NT2/D1 (cell line): ENCODE measurements at regions not wholly inside any gene's neighbourhood (a gene's known extent, or its start where the extent isn't known, plus 50 kb on each side); places are given as distances from the start of the nearest gene placed in this dataset.

Experiments used
- DNase-seq: peaks from one replicate; pipeline ENCODE4 v3.0.0-alpha.2; 2011; ENCODE audit warnings: low read depth, low spot score
- H3K27me3 ChIP-seq: 2 replicates; pipeline ENCODE4 v1.6.0; 2011; ENCODE audit warnings: mild to moderate bottlenecking; ENCODE audit not compliant: insufficient read length, insufficient read depth
- H3K36me3 ChIP-seq: 2 replicates; pipeline ENCODE4 v1.6.1; 2011; ENCODE audit warnings: mild to moderate bottlenecking, low read length, mixed read lengths; ENCODE audit not compliant: insufficient read depth, insufficient read length
- H3K4me1 ChIP-seq: 2 replicates; pipeline ENCODE4 v1.5.1; 2011; ENCODE audit not compliant: insufficient read depth, insufficient read length
- H3K4me3 ChIP-seq: 2 replicates; pipeline ENCODE4 v1.5.1; 2011; ENCODE audit warnings: low read depth; ENCODE audit not compliant: insufficient read length
- H3K9ac ChIP-seq: 2 replicates; pipeline ENCODE4 v1.6.0; 2011; ENCODE audit warnings: low read depth; ENCODE audit not compliant: insufficient read length
- H3K9me3 ChIP-seq: 2 replicates; pipeline ENCODE4 v1.5.1; 2011; ENCODE audit warnings: mild to moderate bottlenecking, low read length; ENCODE audit not compliant: insufficient read depth
- SUZ12 ChIP-seq: IDR thresholded peaks from 2 replicates; pipeline ENCODE4 v1.6.1; 2011; ENCODE audit not compliant: insufficient read length, insufficient read depth; ENCODE audit errors: extremely low read depth
- YY1 ChIP-seq: IDR thresholded peaks from 2 replicates; pipeline ENCODE4 v1.6.1; 2011; ENCODE audit not compliant: insufficient read length, insufficient read depth
- ZNF274 ChIP-seq: IDR thresholded peaks from 2 replicates; pipeline ENCODE4 v1.6.1; 2011; ENCODE audit warnings: mild to moderate bottlenecking, low read depth, low read length

DNA sequence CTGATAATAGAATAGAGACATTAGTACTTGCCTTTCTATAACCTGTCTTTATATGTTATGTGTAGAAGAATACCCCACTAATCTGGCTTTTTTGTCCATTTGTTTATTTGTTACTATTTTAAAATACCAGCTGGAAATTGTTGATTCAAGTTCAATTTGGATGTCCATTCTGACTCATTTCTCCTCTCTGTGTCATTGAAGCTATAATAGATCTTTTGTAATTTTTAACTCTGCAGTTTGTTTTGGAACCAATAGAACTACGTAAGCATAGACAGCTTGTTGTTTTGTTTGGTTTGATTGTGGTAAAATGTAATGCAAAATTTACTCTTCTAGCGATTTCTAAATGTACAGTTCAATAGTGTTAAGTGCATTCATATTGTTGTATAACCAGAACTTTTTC, 390.4 kb downstream of the ZIC1 start:
- no peaks in the 10 kb centered on the region for H3K36me3 ChIP-seq
- H3K4me1 ChIP-seq, result no peaks in the 10 kb centered on the region
- DNase-seq, result no peak
- no peak overlapping the region for H3K9ac ChIP-seq
- TF ChIP-seq SUZ12, result no peak
- no peak for TF ChIP-seq ZNF274
- no peak for TF ChIP-seq YY1
- no peaks in the 10 kb centered on the region for H3K27me3 ChIP-seq
- no peak overlapping the region for H3K4me3 ChIP-seq
- no peaks in the 10 kb centered on the region for H3K9me3 ChIP-seq

- Histone ChIP-seq H3K4me3 (no peak overlapping the region), H3K9me3 (no peaks in the 10 kb centered on the region), H3K36me3 (no peaks in the 10 kb centered on the region), H3K27me3 (no peaks in the 10 kb centered on the region), H3K9ac (no peak overlapping the region), H3K4me1 (no peaks in the 10 kb centered on the region)
- DNase-seq, result no peak
- TF ChIP-seq SUZ12, result no peak
- TF ChIP-seq ZNF274, result no peak
- no peak for TF ChIP-seq YY1
Observed at GRCh38 chr3:147807776-147808175, 398.6 kb downstream of the ZIC1 start.

- TF ChIP-seq SUZ12, result no peak
- no peak for TF ChIP-seq ZNF274
- no peak for TF ChIP-seq YY1
- Histone ChIP-seq H3K27me3 (no peaks in the 10 kb centered on the region), H3K9me3 (no peaks in the 10 kb centered on the region), H3K4me1 (no peaks in the 10 kb centered on the region), H3K4me3 (no peak overlapping the region), H3K9ac (no peak overlapping the region), H3K36me3 (no peaks in the 10 kb centered on the region)
- DNase-seq, result no peak
Observed at GRCh38 chr3:147809206-147809605, 400.0 kb downstream of the ZIC1 start.

GRCh38 chr3:147812186-147812911, 403.2 kb downstream of the ZIC1 start:
- DNase-seq, result no peak
- no peak for TF ChIP-seq ZNF274
- no peak for TF ChIP-seq YY1
- no peak for TF ChIP-seq SUZ12
- Histone ChIP-seq H3K4me3 (no peak overlapping the region), H3K27me3 (no peaks in the 10 kb centered on the region), H3K36me3 (no peaks in the 10 kb centered on the region), H3K9me3 (no peaks in the 10 kb centered on the region), H3K4me1 (no peaks in the 10 kb centered on the region), H3K9ac (no peak overlapping the region)

GRCh38 chr3:147813256-147813655, 404.1 kb downstream of the ZIC1 start:
- DNase-seq, result no peak
- Histone ChIP-seq H3K9ac (no peak overlapping the region), H3K9me3 (no peaks in the 10 kb centered on the region), H3K4me1 (no peaks in the 10 kb centered on the region), H3K36me3 (no peaks in the 10 kb centered on the region), H3K4me3 (no peak overlapping the region), H3K27me3 (no peaks in the 10 kb centered on the region)
- TF ChIP-seq YY1 (no peak), SUZ12 (no peak), ZNF274 (no peak)

- no peaks in the 10 kb centered on the region for H3K4me1 ChIP-seq
- no peak for TF ChIP-seq YY1
- no peak for TF ChIP-seq ZNF274
- TF ChIP-seq SUZ12, result no peak
- no peak for DNase-seq
Observed at GRCh38 chr3:147816752-147817151, 407.6 kb downstream of the ZIC1 start.

DNA sequence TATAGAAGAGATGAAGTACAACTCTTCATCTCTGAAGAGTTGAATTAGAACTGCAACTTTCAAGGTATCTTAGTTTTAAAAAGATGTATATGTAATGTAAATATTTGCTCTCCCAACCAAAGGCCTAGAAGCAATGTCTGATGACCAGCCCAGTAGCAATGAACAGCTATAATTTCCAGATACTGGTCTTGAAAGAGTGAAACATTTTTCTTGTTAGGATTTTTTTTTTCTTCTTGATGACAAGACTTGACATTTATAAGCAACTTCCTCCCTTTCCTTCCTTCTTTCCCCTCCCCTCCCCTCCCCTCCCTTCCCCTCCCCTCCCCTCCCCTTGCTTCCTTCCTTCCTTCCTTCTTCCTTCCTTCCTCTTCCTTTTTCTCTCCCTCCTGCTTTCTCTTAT, 423.4 kb downstream of the ZIC1 start:
- DNase-seq, result no peak
- no peaks in the 10 kb centered on the region for H3K36me3 ChIP-seq
- no peaks in the 10 kb centered on the region for H3K27me3 ChIP-seq

More at GRCh38 chr3:147816752-147817151, 407.6 kb downstream of the ZIC1 start:
- H3K36me3 ChIP-seq, result no peaks in the 10 kb centered on the region
- H3K9me3 ChIP-seq, result no peaks in the 10 kb centered on the region
- H3K4me3 ChIP-seq, result no peak overlapping the region
- no peaks in the 10 kb centered on the region for H3K27me3 ChIP-seq
- no peak overlapping the region for H3K9ac ChIP-seq

More for the DNA sequence above, 423.4 kb downstream of the ZIC1 start:
- H3K4me1 ChIP-seq, result no peaks in the 10 kb centered on the region
- TF ChIP-seq YY1 (no peak), ZNF274 (no peak)
- H3K4me3 ChIP-seq, result no peak overlapping the region
- no peaks in the 10 kb centered on the region for H3K9me3 ChIP-seq
- H3K9ac ChIP-seq, result no peak overlapping the region
